ENCODE measurements at regions not wholly inside any gene's neighbourhood (a gene's known extent, or its start where the extent isn't known, plus 50 kb on each side); places are given as distances from the start of the nearest gene placed in this dataset.

DNA sequence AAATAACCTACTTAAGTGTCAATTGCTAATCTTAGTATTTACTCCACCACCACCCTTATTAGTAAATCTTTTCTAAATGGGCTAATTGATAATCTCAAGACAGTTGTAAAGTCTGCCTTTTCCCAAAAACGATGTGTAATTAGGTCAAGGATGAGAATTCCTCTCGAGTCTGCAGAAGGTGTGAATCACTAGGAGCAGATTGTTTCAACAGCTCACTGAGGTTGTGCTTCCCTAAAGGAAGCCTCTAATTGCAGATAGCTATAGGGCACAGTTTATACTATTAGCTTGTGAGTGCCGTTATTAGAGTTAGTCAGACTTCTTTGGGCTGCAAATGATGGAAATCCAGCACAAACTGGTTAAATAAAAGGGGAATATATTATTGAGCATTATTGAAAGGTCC lies 84.9 kb downstream of the C11orf91 start:
- TF ChIP-seq CTCF (IDR thresholded peaks at IDR 0.05 in 4 of 5, conservative IDR thresholded peaks at IDR 0.05 in 1 of 5) (no peak), POLR2A (IDR thresholded peaks at IDR 0.05) (no peak)

Data from gastrocnemius medialis (tissue), 4 donors.